NCI-H510A (cell line): ENCODE measurements at regions not wholly inside any gene's neighbourhood (a gene's known extent, or its start where the extent isn't known, plus 50 kb on each side); places are given as distances from the start of the nearest gene placed in this dataset.
"Not testable (repeated sequence)": the region's sequence is repeated elsewhere in the genome, so short reads cannot be mapped to it uniquely, and the experiment has no call there.

Source experiments
- DNase-seq: peaks from one replicate; lab custom pipeline; 2025; lab: John Stamatoyannopoulos, UW

DNA sequence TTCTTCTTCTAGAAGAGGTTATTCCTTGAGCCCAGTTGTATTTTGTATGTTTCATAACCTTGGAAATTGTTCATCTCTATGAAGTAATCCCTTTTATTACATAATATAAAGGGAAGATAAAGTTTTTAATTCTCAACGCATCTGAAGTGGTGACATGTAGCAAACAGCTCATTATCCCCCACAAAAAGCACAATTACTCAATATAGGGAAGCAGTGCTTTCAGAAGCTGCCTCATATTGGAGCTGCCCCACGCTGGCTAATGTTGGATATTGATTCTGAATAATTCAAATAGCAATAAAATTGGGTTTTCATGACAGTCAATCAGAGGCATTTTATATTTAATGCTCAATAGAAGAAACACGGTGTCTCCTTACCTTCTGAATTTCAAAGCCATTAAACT is 604.3 kb upstream of the RBFOX1 start:
- no peak for DNase-seq

DNA sequence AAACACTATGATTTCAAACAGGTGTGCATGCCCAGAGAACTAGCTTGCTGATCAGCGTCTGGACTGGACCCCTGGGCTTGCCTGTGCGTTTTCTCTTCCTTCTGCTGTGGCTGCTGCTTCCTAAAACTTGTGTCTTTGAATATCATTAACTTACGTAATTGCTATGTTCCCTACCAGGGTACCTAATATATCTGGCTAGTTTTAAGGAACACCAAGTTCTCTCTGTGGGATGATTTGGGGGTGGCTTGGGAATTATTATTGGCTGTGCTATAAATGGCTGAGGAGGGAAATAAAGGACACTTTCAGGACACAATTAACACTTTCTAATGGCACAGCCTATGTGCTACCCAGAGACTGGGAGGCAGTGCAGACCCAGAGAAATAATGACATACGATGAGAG is 606.0 kb upstream of the RBFOX1 start:
- no peak for DNase-seq

DNA sequence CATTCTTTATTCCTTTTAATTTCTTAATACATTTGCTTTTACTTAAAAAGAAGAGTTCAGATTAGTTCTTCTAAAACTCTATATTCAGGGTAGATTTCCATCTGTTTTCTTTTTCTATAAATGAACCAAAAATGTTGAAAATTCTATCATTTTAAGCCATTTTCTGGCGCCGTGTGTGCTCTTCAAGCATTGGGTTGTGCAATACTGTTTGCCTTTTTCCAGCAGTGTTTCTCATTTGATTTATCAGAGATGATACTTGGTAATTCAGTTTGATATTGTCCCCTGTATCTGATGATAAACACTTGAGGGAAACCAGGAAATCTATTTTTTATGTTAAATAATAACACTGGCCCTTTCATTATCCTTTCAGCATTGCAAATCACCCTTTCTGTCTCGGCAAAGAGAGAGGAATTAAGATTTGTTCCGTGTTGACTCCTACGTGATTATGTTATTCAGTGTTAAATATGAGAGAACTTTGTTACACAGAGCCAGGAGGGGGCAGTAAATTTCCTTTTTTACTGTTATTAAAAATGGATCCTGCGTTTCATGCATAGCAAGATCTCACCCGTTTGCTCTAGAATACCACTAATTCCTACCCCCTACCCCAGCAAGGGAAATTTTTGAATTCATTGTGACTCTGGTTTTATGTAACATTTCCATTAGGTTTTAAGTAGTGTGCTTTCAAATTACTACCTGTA is 606.9 kb upstream of the RBFOX1 start:
- no peak for DNase-seq

DNA sequence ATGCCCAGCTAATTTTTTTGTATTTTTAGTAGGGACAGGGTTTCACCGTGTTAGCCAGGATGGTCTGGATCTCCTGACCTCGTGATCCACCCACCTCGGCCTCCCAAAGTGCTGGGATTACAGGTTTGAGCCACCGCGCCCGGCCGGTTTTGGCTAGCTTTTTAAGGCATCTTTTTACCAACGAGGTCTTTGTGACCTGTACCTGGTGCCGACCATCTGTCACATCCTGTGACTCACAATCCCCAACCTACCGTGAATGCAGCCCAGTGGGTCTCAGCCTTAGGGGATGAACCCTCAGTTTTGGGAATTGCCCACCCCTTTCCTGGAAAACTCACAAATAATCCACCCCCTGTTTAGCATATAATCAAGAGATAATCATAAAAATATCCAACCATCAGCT is 607.4 kb upstream of the RBFOX1 start:
- DNase-seq, result not testable (repeated sequence)

GRCh38 chr16:6722786-6723185 is 609.9 kb upstream of the RBFOX1 start:
- DNase-seq, result no peak

DNA sequence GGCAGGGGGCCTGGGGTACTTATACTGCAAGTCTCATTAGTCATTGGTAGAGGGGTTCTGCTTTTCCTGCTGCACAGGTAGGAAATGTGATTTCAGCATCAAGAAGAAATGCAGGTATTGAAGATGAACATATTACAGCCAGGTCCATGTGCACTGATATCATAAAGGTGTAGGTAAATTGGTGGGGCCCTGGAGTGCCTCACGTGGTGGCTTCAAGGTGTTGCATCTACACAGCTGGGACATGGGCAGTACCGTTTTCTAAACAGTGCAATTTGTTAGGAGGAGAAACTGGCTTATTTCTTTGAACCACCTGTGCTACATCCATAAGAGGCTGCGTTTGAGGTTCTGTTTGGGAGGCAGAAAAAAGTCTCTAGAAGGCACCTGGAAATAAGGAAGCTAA is 618.1 kb upstream of the RBFOX1 start:
- DNase-seq, result no peak

- no peak for DNase-seq
Observed at GRCh38 chr16:6709736-6710135, 622.9 kb upstream of the RBFOX1 start.

DNA sequence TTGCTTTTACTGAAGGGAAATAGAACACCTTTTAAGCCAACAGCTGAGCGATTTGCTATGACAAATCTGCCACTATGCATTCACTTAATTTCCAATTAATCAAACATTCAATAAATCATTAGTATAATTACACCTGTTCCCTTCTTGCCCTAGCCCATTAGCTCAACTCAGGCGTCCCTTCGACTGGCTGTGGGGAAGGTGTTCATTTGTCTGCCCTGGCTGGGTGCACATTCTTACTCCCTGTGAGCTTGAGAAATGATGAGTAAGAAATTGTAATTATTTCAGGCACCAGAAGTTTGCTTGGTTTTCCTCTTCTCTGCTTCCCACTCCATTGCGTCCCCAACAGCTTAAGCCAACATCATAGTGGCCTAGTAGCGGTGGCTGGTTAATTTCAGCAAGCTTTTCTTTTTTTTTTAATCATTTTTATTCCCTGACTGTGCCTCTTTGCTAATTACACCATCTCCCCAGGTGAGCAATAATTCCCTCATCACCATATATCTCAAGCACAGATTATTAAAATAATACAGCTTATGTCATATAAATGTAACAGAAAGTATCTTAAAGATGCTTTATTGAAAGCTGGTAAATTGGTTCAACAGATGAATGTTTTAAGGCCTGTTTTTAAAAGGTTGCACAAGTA is 623.9 kb upstream of the RBFOX1 start:
- DNase-seq, result no peak

GRCh38 chr16:6704306-6704930 is 628.2 kb upstream of the RBFOX1 start:
- DNase-seq, result no peak

GRCh38 chr16:6701096-6701495 is 631.5 kb upstream of the RBFOX1 start:
- no peak for DNase-seq

DNA sequence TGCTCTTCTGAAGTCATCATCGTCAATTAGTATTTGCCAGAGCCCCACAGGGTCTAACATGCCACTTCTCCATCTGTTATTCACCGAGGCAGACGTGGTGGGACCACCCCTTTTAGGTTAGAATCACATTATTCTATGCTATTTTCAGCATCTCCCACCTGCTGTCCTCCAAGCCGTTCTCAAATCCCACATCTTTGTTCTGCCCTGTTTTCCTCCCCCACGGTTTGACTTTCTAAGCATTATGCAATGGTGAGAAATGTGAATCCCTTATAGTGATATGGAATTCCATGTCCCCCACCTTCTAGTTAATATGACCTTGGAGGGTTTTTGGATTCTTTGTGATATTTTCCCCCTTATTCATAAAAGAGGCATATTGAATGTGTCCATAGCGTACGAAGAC is 634.1 kb upstream of the RBFOX1 start:
- DNase-seq, result no peak

- no peak for DNase-seq
Observed at GRCh38 chr16:6695666-6696065, 637.0 kb upstream of the RBFOX1 start.

DNA sequence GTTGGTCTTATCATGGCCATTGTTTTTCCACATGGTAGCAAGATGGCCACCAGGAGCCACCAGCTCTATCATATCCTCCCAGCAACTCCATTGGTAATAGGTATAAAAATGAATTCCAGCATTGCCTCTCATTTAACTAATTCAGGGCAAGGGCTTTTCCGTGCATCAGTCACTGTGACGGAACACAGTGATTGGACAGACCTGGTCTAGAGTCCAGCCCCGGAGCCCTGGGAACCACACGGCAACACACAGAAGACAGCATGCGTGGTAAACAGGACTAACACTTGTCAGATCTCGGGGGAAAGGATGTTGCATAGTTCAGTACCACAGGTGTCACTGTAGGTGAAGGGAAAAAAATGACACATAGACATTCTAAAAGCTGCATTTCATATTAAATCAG is 638.0 kb upstream of the RBFOX1 start:
- DNase-seq, result no peak

GRCh38 chr16:6693418-6693817 is 639.2 kb upstream of the RBFOX1 start:
- DNase-seq, result not testable (repeated sequence)

DNA sequence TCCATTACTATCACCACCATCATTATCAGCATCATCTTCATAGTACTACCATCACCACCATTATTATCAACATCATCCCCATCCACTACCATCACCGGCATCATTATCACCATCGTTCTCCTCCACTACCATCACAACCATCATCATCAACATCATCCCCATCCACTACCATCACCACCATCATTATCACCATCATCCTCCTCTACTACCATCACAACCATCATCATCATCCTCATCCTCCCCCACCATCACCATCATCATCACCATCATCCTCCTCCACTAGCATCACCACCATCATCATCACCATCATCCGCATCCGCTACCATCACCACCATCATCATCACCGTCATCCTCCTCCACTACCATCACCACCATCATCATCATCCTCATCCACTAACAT is 639.8 kb upstream of the RBFOX1 start:
- DNase-seq, result no peak

- no peak for DNase-seq
Observed at GRCh38 chr16:6690741-6691140, 641.9 kb upstream of the RBFOX1 start.

DNA sequence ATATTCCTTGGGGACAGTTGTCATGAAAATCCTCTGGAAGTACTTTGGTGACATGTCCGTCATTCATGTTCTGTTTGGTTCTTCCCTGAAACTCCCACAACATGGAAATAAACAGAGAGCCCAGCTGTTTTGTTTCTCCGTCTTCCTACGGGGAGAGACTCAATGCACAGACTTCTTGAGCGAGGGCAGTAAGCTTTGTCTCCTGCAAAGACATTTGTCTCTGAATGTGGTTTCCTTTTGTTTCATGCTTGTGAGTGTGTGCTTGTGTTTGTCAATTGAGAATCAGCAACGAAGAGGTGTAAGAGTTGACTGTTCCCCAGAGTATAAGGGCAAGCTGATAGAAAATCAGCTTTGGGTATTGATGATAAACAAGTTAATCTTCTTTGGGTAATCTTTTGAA is 643.0 kb upstream of the RBFOX1 start:
- no peak for DNase-seq

DNA sequence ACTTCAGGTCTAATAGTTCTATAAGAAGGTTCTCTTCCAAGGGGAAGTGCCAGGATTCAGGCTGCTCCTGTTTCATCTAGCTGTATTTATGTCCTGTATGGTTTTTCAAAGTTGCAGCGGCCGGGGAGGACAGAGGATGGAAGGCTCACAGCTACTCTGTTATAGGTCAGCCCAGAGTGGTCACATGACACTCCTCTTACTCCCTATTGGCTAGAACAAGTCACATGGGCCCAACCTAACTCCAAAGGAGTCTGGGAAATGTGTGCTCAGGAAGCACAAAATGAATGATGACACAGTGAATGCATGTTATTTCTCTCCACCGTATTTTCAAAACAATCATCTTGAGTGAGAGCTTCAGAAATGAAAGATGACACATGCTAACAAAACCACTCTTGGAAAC is 645.1 kb upstream of the RBFOX1 start:
- no peak for DNase-seq

DNA sequence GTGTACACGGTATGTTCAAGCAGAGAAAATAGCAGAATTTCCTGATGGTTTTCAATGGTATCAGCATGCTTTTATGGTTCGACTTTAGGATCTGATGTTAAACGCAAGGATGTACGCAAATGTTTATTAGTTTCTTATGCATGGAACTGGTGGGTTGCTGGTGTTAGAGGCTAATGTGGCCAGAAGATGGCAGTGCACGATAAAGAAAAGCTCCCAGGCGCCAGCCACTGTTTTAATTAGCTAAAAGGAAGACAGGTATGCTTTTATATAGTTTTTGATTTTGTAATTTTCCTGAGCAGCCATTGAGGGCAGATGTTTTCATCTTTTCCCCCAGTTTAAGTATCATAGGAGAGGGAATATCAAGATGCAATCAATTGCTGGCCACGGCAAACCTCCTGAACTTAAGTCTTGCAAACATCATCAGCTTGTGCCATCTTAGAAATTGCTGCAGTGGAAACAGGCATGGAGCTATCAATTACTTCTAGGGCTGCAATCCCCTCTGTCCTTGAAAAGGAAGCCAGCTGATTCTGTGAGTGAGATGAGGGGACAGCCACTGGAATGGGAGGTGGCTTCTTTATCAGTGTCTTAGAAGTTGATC is 648.5 kb upstream of the RBFOX1 start:
- no peak for DNase-seq

DNA sequence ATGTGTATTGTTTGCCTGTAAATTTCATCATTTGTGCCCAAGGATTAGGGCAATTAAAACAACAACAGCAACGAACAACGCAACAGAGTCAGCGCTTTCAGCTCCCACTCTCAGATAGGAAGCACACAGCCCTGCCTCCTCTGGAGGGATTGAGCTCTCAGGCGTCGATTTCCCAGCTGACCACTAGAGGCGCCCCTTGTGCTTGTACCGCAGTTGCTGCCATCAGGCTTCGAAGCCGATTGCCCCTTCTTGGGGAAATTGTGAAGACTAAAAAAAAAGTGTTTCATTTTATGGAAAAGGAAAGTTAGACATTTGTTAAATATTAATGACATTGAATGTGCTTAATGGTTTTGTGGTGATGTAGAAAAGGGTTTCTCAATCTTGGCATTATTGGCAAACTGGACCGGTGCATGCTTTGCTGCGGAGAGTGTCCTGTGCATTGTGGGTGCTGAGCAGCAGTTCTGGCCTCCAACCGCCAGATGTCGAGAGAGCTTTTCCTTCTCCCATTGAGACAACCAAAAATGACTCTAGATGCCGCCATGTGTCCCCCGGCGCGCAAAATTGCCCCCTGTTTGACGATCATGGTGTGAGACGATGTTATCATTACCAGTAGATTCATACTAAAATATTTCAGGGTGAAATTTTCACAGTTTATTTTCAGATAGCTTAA is 650.4 kb upstream of the RBFOX1 start:
- DNase-seq, result no peak

DNA sequence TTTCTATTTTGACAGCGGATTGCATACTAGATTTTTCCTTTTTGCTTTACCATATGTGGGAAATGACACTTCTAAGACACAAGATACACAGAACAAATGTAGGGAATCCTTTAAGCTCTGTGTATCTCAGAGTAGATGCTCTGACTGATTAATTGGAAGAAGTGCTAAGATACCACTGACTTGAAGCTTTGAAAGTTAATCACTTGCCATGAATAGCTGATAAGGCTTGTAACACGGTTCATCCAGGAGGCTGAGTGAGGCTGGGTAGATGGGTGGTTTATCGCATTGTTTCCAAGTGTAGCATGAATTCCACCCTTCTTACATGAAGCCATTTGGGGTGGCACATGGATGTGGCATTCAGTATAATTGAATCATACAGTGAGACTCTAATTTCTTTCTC is 654.1 kb upstream of the RBFOX1 start:
- no peak for DNase-seq

- DNase-seq, result no peak
Observed at GRCh38 chr16:6674071-6674470, 658.6 kb upstream of the RBFOX1 start.

DNA sequence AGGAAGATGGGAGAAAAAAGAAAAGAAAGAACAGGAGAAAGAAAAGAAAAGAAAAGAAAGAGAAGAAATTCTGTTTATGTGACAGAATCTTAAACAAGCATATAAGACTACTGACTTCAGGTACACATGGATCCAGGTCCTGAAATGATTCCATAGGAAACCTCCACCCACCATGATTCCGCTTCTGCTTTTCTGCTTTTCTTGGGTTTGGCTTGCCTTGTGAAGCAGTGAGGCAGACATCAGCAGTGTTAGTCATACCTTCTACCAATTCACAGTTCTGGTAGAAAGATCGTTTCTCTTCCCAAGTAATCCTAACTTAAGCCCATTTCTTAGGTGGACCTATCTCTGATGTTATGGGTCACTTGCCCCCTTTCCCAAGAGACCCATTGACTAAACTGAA is 660.1 kb upstream of the RBFOX1 start:
- DNase-seq, result no peak
